ENCODE measurements at regions not wholly inside any gene's neighbourhood (a gene's known extent, or its start where the extent isn't known, plus 50 kb on each side); places are given as distances from the start of the nearest gene placed in this dataset.

GRCh38 chr21:43298546-43299440 is 128.1 kb downstream of the SIK1 start:
- no peak for DNase-seq
- H3K36me3 Mint-ChIP-seq (ENCODE audit: low read depth): no peaks in the 10 kb centered on the region
- POLR2A ChIA-PET: no interaction called here
- no peaks in the 10 kb centered on the region for H3K4me1 Mint-ChIP-seq (ENCODE audit: low read depth)
- intact Hi-C loops (cut with micrococcal nuclease): no loop called here
- H3K27ac Mint-ChIP-seq: no peak overlapping the region
- H3K9me3 Mint-ChIP-seq: peaks cover 4% of the 10 kb centered on the region
- H3K27me3 Mint-ChIP-seq: no peaks in the 10 kb centered on the region
- CTCF ChIA-PET: no interaction called here
- TF ChIP-seq CTCF (IDR thresholded peaks at IDR 0.05): no peak
- no peak overlapping the region for H3K4me3 Mint-ChIP-seq
- no peak for ATAC-seq

DNA sequence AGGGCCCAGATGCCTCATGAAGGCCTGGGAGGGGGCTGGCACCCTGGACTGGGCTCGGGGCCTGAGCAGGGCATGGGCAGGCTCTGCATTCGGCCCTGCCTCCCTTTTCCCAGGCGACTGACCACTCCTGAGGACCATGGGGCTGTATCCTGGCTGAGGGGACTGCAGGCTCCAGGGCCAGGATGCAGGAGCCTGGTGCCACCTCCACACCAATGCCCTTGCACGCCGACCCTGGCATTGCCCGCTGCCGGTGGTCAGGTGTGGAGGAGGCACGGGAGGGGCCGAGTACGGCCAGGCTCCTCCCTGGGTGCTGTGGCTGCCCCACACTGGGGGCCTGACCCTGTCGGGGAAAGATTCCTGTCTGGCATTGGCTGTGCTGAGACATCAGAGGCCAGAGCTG is 128.9 kb downstream of the SIK1 start:
- Mint-ChIP-seq H3K27ac (no peak overlapping the region), H3K4me1 (ENCODE audit: low read depth) (no peaks in the 10 kb centered on the region), H3K9me3 (peaks cover 4% of the 10 kb centered on the region), H3K4me3 (no peak overlapping the region), H3K27me3 (no peaks in the 10 kb centered on the region), H3K36me3 (ENCODE audit: low read depth) (no peaks in the 10 kb centered on the region)
- ChIA-PET POLR2A (no interaction called here), CTCF (no interaction called here)
- no peak for TF ChIP-seq CTCF (IDR thresholded peaks at IDR 0.05)
- ATAC-seq (no peak), DNase-seq (no peak)
- intact Hi-C loops (cut with micrococcal nuclease): no loop called here

DNA sequence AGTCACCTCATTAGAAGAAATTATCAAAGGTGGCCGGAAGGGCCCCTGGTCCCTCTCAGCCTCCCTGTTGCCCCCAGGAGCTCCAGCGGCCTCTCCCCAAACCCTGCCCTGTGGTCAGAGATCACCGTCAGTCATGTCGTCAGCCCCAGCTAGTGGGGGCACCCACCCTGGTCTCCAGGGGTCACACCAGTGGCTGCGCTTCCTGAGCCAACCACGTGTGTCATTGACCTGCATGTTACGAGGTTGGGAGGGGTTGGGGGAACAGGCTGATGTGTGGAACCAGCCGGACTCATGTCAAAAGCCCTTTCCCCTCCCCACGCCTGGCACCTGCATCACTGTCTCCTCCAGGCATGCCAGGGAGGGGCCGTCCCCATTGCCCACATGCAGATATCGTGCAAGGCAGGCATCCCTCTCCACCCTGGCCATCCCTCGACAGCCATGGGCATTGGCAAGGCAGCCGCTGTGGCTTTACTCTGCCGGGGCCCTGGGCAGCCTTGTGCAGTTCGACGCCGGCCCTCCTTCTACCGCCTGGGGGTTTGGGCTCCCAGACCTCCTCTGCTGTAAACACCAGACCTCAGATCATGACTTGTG is 128.7 kb downstream of the CRYAA start:
- no peak overlapping the region for H3K4me3 Mint-ChIP-seq
- no peak overlapping the region for H3K27ac Mint-ChIP-seq
- ChIA-PET POLR2A (no interaction called here), CTCF (no interaction called here)
- H3K4me1 Mint-ChIP-seq (ENCODE audit: low read depth): no peaks in the 10 kb centered on the region
- ATAC-seq (no peak), DNase-seq (no peak)
- no peak for TF ChIP-seq CTCF (IDR thresholded peaks at IDR 0.05)
- no peaks in the 10 kb centered on the region for H3K36me3 Mint-ChIP-seq (ENCODE audit: low read depth)
- no peaks in the 10 kb centered on the region for H3K27me3 Mint-ChIP-seq
- H3K9me3 Mint-ChIP-seq: peaks cover 4% of the 10 kb centered on the region
- intact Hi-C loops (cut with micrococcal nuclease): no loop called here

DNA sequence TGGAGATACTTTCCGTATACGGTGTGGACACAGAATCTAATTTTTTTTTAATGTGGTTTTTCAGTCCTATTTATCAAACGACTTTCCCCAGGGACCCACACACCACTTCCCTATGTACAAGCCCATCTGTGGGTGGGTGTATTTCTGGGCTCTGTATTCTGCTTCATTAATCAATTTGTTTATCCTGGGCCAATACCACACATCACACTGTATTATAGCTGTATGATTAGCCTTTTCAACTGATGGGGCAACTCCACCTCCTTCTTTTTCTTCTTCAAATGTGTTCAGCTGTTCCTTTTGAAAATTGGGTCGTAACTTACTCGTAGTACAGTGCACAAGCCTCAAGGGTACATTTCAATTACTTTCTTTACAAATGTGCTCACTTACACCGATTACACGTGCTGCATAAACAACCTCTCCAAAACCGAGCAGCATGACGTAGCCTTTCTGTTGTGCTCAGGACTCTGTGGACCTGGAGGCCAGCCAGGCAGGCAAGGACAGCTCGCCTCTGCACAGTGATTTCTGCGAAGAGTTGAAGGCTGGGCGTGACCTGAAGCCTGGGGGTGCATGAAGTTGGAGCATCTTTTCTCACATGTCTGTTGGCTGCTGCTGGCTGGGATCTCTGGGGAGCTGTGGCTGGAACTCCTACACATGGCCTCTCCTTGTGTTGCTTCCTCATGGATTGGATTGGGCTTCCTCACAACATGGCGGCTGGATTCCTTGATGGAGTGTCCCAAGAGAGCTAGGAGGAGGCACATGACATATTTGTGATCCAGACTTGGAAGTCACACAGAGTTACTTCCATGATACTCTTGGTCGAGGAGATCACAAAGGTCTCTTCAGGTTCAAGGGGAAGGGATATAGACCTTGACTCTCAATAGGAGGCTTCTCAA is 126.5 kb downstream of the CRYAA start:
- H3K9me3 Mint-ChIP-seq: peaks cover 4% of the 10 kb centered on the region
- ATAC-seq (no peak), DNase-seq (no peak)
- TF ChIP-seq CTCF (IDR thresholded peaks at IDR 0.05): no peak
- no peaks in the 10 kb centered on the region for H3K4me1 Mint-ChIP-seq (ENCODE audit: low read depth)
- CTCF ChIA-PET: no interaction called here
- no peaks in the 10 kb centered on the region for H3K27me3 Mint-ChIP-seq
- intact Hi-C loops (cut with micrococcal nuclease): no loop called here
- POLR2A ChIA-PET: no interaction called here
- H3K4me3 Mint-ChIP-seq: no peak overlapping the region
- H3K36me3 Mint-ChIP-seq (ENCODE audit: low read depth): no peaks in the 10 kb centered on the region
- no peak overlapping the region for H3K27ac Mint-ChIP-seq

All from activated CD8-positive, alpha-beta T cell treated with anti-CD3 and anti-CD28 coated beads for 36 hours (primary cell).